HEK293T (cell line): ENCODE measurements at regions not wholly inside any gene's neighbourhood (a gene's known extent, or its start where the extent isn't known, plus 50 kb on each side); places are given as distances from the start of the nearest gene placed in this dataset.
"Not testable (repeated sequence)": the region's sequence is repeated elsewhere in the genome, so short reads cannot be mapped to it uniquely, and the experiment has no call there.

ENCODE experiments used
- CTCF ChIA-PET: fragments of 350-600 bp; formaldehyde crosslinking; extraction: SDS; loops from one replicate; lab custom pipeline; 2021; ENCODE audit warnings: antibody characterized with exemption, inconsistent platforms; lab: Yijun Ruan, JAX
- POLR2A ChIA-PET: fragments of 350-600 bp; formaldehyde crosslinking; extraction: SDS; loops from one replicate; lab custom pipeline; 2020; ENCODE audit warnings: antibody characterized with exemption, inconsistent platforms; lab: Yijun Ruan, JAX
- DNase-seq: peaks from one replicate; pipeline ENCODE4 v3.0.0; 2012; ENCODE audit warnings: mixed read lengths; ENCODE audit errors: extremely low spot score
- ARNT ChIP-seq: fragments of 450-650 bp; IDR thresholded peaks from 2 replicates; pipeline ENCODE4 v1.6.1; 2017; ENCODE audit warnings: mild to moderate bottlenecking
- BHLHE40 ChIP-seq: fragments of 450-650 bp; IDR thresholded peaks from 2 replicates; pipeline ENCODE4 v1.6.1; 2016; ENCODE audit warnings: mild to moderate bottlenecking, moderate library complexity, borderline replicate concordance
- CTBP1 ChIP-seq: fragments of 450-650 bp; IDR thresholded peaks from 2 replicates; pipeline ENCODE4 v1.6.1; 2016; ENCODE audit warnings: borderline replicate concordance
- ELF4 ChIP-seq: fragments of 450-650 bp; IDR thresholded peaks from 2 replicates; pipeline ENCODE4 v1.6.1; 2017; ENCODE audit warnings: antibody characterized with exemption
- FOXA1 ChIP-seq: fragments of 450-650 bp; IDR thresholded peaks from 2 replicates; pipeline ENCODE4 v1.6.1; 2016; ENCODE audit warnings: mild to moderate bottlenecking
- FOXK2 ChIP-seq: fragments of 450-650 bp; IDR thresholded peaks from 2 replicates; pipeline ENCODE4 v1.6.1; 2016; ENCODE audit warnings: mild to moderate bottlenecking
- FOXM1 ChIP-seq: fragments of 450-650 bp; IDR thresholded peaks from 2 replicates; pipeline ENCODE4 v1.6.1; 2017; ENCODE audit warnings: mild to moderate bottlenecking, borderline replicate concordance
- HDGF ChIP-seq: fragments of 450-650 bp; IDR thresholded peaks from 2 replicates; pipeline ENCODE4 v1.6.1; 2017; ENCODE audit warnings: antibody characterized with exemption, borderline replicate concordance
- L3MBTL2 ChIP-seq: fragments of 450-650 bp; conservative IDR thresholded peaks from 2 replicates; pipeline ENCODE4 v1.6.1; 2016; ENCODE audit warnings: mild to moderate bottlenecking
- LEF1 ChIP-seq: fragments of 450-650 bp; IDR thresholded peaks from 2 replicates; pipeline ENCODE4 v1.6.1; 2017; ENCODE audit warnings: mild to moderate bottlenecking, borderline replicate concordance
- NFRKB ChIP-seq: fragments of 450-650 bp; IDR thresholded peaks from 2 replicates; pipeline ENCODE4 v1.6.1; 2016; ENCODE audit warnings: mild to moderate bottlenecking, moderate library complexity
- SP1 ChIP-seq: fragments of 450-650 bp; IDR thresholded peaks from 2 replicates; pipeline ENCODE4 v1.6.1; 2017
- SUZ12 ChIP-seq: fragments of 450-650 bp; IDR thresholded peaks from 2 replicates; pipeline ENCODE4 v1.6.1; 2016; ENCODE audit warnings: mild to moderate bottlenecking
- TARDBP ChIP-seq: fragments of 450-650 bp; IDR thresholded peaks from 2 replicates; pipeline ENCODE4 v1.6.1; 2016
- ZNF384 ChIP-seq: fragments of 450-650 bp; IDR thresholded peaks from 2 replicates; pipeline ENCODE4 v1.6.1; 2016
- TF ChIP-seq, protein P1 (sequence below): fragments of 450-650 bp; IDR thresholded peaks from 2 replicates; pipeline ENCODE4 v1.6.1; 2016

DNA sequence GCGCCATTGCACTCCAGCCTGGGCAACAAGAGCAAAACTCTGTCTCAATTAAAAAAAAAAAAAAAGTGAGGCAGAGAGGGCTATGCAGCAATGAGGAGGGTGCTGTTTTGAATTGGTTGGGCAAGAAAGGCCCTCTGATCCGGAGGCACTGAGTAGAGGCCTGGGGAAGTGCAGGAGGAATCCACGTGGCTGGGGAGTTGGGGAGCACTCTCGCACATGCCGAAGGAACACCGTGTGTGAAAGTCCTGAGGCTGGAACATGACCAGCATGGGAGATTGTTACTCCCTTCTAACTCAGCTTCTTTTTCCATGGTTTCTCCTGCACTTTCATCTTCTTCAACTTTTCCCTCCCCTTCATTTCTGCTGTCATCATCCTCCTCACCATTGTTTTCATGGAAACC lies 347.9 kb upstream of the HS6ST1 start:
- CTCF ChIA-PET: no interaction called here
- POLR2A ChIA-PET: no interaction called here
- TF ChIP-seq CTBP1: no peak
- no peak for TF ChIP-seq FOXK2
- no peak for TF ChIP-seq BHLHE40
- no peak for TF ChIP-seq NFRKB
- TF ChIP-seq TARDBP: no peak
- no peak for TF ChIP-seq SUZ12
- no peak for TF ChIP-seq FOXA1
- no peak for TF ChIP-seq HDGF
- DNase-seq: no peak

DNA sequence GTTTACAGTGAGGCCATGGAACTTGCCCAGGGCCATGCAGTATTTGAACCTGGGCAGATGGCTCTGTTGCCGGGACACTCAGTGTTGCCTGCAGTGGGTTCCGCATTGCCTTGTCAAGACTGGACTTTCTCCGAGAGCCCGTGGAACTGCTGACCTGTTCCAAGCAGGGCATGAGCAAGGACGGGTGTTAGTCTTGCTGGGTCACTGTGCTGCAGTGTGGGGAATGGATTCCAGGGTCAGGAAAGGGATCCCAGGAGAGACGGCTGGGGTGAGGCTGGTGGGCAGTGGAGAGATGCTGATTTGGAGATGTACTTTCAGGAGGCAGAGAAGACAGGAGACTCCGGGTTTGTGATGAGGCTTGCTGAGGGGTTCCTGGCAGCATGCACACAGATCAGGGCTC lies 348.7 kb upstream of the HS6ST1 start:
- TF ChIP-seq ARNT (no peak), NFRKB (no peak), SUZ12 (no peak), ELF4 (no peak), CTBP1 (no peak), FOXM1 (no peak), LEF1 (no peak), SP1 (no peak), TARDBP (no peak), BHLHE40 (no peak), ZNF384 (no peak), HDGF (no peak), FOXA1 (no peak), L3MBTL2 (no peak), FOXK2 (no peak)
- TF ChIP-seq, protein P1, sequence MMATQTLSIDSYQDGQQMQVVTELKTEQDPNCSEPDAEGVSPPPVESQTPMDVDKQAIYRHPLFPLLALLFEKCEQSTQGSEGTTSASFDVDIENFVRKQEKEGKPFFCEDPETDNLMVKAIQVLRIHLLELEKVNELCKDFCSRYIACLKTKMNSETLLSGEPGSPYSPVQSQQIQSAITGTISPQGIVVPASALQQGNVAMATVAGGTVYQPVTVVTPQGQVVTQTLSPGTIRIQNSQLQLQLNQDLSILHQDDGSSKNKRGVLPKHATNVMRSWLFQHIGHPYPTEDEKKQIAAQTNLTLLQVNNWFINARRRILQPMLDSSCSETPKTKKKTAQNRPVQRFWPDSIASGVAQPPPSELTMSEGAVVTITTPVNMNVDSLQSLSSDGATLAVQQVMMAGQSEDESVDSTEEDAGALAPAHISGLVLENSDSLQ: no peak
- DNase-seq: no peak
- ChIA-PET CTCF (no interaction called here), POLR2A (no interaction called here)

DNA sequence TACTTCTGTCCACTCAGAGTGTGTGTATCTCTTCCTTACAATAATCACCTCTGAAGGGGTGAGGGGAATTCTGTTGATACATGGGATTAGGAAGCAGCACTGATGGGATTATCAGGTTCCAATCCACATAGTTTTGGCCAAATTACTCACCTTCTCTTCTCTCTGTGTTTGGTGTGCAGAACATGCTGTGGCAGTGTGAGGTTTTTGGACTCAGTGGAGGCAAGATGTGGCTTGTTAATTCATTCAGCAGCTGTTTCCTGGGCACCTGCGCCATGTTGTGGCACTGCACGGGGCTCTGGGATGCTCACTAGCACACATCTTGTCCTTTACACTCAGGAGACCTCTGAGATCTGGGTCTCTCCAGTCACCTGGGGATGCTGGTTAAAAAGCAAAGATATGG lies 350.3 kb upstream of the HS6ST1 start:
- TF ChIP-seq ARNT (no peak), LEF1 (no peak), ELF4 (no peak), ZNF384 (no peak), NFRKB (no peak), SP1 (no peak), FOXK2 (no peak)
- no peak for DNase-seq
- CTCF ChIA-PET: no interaction called here
- POLR2A ChIA-PET: no interaction called here

DNA sequence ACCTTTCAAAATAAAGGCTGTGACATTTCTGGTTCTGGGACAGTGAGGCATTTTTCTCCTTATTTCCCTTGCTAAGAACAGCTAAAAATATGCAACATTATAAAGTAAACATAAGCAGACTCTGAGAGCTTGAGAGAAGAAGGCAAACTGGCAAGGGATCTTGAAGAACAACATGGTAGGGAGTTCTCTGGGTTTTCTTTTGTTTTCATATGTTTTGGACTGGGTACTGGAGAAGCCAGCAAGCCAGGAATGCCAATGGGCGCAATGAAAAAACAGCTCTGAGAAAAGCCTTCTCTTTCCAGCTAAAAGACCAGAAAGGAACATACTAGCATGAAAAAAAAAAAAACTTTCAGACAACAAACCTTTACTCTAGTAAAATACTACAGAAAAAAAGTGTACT lies 351.4 kb upstream of the HS6ST1 start:
- POLR2A ChIA-PET: interaction anchor here (0.9 kb wide), 1 partner anchor 31 kb away, joined by 3 read pairs; no protein-coding TSS in a partner anchor
- TF ChIP-seq FOXK2 (no peak), SP1 (no peak), SUZ12 (no peak)
- CTCF ChIA-PET: interaction anchor here (0.6 kb wide), 1 partner anchor 1470 kb away, joined by 4 read pairs; no protein-coding TSS in a partner anchor
- DNase-seq: no peak

DNA sequence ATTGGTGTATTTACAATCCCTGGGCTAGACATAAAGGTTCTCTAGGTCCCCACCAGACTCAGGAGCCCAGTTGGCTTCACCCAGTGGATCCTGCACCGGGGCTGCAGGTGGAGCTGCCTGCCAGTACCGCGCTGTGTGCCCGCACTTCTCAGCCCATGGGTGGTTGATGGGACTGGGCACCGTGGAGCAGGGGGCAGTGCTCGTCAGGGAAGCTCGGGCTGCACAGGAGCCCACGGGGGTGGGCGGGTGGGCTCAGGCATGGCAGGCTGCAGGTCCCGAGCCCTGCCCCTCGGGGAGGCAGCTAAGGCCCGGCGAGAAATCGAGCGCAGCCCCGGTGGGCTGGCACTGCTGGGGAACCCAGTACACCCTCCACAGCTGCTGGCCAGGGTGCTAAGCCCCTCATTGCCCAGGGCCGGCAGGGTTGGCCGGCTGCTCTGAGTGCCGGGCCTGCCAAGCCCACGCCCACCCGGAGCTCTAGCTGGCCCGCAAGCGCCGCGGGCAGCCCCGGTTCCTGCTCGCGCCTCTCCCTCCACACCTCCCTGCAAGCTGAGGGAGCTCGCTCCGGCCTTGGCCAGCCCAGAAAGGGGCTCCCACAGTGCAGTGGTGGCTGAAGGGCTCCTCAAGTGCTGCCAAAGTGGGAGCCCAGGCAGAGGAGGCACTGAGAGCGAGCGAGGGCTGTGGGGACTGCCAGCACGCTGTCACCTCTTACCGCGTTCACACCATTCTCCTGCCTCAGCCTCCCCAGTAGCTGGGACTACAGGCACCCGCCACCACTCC lies 353.5 kb upstream of the HS6ST1 start:
- POLR2A ChIA-PET, CTCF ChIA-PET, DNase-seq: not testable (repeated sequence)

DNA sequence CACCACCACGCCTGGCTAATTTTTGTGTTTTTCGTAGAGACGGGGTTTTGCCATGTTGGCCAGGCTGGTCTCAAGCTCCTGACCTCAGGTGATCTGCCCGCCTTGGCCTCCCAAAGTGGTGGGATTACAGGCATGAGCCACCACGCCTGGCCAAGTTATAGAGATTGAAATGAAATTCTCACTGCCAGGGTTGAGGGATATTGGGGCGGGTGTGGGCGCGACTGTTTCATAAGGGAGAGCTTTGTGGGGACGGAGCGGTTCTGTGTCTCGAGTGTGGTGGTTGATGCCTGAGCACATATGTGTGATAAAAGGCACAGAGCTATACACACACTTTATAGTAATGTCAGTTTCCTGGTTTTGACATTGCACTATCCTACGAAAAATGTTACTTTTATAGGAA lies 361.0 kb upstream of the HS6ST1 start:
- DNase-seq, POLR2A ChIA-PET, CTCF ChIA-PET: not testable (repeated sequence)

DNA sequence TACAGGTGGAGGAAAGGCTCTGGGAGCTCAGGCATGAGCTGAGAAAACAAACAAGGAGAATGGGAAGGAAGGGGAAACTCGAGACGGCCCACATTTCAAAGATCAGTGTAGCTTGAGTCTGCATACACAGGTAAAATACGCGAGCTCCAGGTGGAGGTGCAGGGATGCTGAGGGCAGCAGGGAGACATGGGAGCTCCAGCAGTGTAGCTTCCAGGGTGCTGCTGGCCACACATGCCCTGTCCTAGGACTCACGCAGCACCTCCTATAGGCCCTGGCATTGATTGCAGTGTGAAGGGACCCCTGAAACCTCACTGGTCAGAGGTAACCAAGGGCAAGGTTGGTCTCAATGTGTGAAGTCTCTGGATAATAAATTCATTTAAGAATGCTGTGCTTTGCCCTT lies 362.8 kb upstream of the HS6ST1 start:
- POLR2A ChIA-PET: no interaction called here
- TF ChIP-seq ARNT (no peak), NFRKB (no peak), L3MBTL2 (no peak), HDGF (no peak), FOXM1 (no peak)
- no peak for DNase-seq
- CTCF ChIA-PET: interaction anchor here (0.6 kb wide), 1 partner anchor 59 kb away, joined by 3 read pairs; no protein-coding TSS in a partner anchor

DNA sequence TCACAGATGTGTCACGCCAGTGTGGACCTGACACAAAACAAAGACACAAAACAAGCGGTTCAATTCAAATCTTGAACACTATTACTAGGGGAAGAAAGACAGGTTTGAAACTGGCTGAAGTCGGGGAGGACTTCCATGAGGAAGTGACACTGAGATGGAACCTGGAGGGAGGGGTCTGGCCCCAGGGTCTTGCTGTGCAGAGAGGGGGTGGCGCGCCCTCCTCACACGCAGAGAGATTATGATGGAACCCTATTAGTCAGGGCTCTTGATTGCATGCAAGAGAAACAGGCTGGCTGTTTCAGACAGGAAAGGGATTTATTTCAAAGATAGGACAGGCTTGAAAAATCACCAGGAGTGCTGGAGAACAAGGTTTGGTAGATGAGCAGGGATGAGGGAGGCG lies 363.6 kb upstream of the HS6ST1 start:
- TF ChIP-seq FOXM1 (no peak), TARDBP (no peak), FOXA1 (no peak), LEF1 (no peak), ELF4 (no peak), FOXK2 (no peak), L3MBTL2 (no peak), SP1 (no peak), SUZ12 (no peak)
- TF ChIP-seq, protein P1: no peak
- ChIA-PET POLR2A (no interaction called here), CTCF (no interaction called here)
- no peak for DNase-seq
